Bronchial epithelial cell (primary cell): ENCODE measurements at regions not wholly inside any gene's neighbourhood (a gene's known extent, or its start where the extent isn't known, plus 50 kb on each side); places are given as distances from the start of the nearest gene placed in this dataset.

Source experiments
- DNase-seq: peaks from one replicate; pipeline ENCODE4 v3.0.0-alpha.2; 2010; ENCODE audit warnings: low read depth
- FAIRE-seq: peaks from 2 replicates; lab custom pipeline; 2011; peaks lifted over from hg19 to GRCh38; lab: Jason Lieb, UNC
- H3K27me3 ChIP-seq: 2 replicates; pipeline ENCODE4 v1.5.1; 2011; ENCODE audit warnings: low read length; ENCODE audit not compliant: control insufficient read depth, insufficient read depth
- H3K36me3 ChIP-seq: 2 replicates; pipeline ENCODE4 v1.5.1; 2011; ENCODE audit warnings: low read length; ENCODE audit not compliant: control insufficient read depth, insufficient read depth
- H3K4me3 ChIP-seq: 2 replicates; pipeline ENCODE4 v1.5.1; 2011; ENCODE audit warnings: mild to moderate bottlenecking, low read depth, low read length, control low read depth
- CTCF ChIP-seq: IDR thresholded peaks from 2 replicates; pipeline ENCODE4 v1.5.1; 2011; ENCODE audit warnings: mild to moderate bottlenecking, moderate library complexity, low read length, control low read depth, inconsistent platforms; ENCODE audit not compliant: insufficient read depth, severe bottlenecking

GRCh38 chr12:65532162-65532561 is 253.7 kb downstream of the MSRB3 start:
- Histone ChIP-seq H3K27me3 (no peaks in the 10 kb centered on the region), H3K4me3 (no peak overlapping the region), H3K36me3 (no peaks in the 10 kb centered on the region)
- DNase-seq: no peak
- TF ChIP-seq CTCF: no peak
- FAIRE-seq: no peak

- no peak for DNase-seq
- Histone ChIP-seq H3K36me3 (no peaks in the 10 kb centered on the region), H3K4me3 (no peak overlapping the region), H3K27me3 (no peaks in the 10 kb centered on the region)
- no peak for TF ChIP-seq CTCF
- FAIRE-seq: no peak
Measured at GRCh38 chr12:65532764-65533163, 254.3 kb downstream of the MSRB3 start.

GRCh38 chr12:65533177-65533883 is 254.8 kb downstream of the MSRB3 start:
- Histone ChIP-seq H3K4me3 (no peak overlapping the region), H3K36me3 (no peaks in the 10 kb centered on the region), H3K27me3 (no peaks in the 10 kb centered on the region)
- DNase-seq (no peak), FAIRE-seq (no peak)
- no peak for TF ChIP-seq CTCF

GRCh38 chr12:65534238-65534841 is 255.9 kb downstream of the MSRB3 start:
- Histone ChIP-seq H3K27me3 (no peaks in the 10 kb centered on the region), H3K4me3 (no peak overlapping the region), H3K36me3 (no peaks in the 10 kb centered on the region)
- no peak for TF ChIP-seq CTCF
- DNase-seq (no peak), FAIRE-seq (no peak)

GRCh38 chr12:65535946-65536345 is 257.5 kb downstream of the MSRB3 start:
- FAIRE-seq (no peak), DNase-seq (no peak)
- Histone ChIP-seq H3K27me3 (no peaks in the 10 kb centered on the region), H3K36me3 (no peaks in the 10 kb centered on the region), H3K4me3 (no peak overlapping the region)
- no peak for TF ChIP-seq CTCF
